PFSK-1 (cell line): ENCODE measurements at regions not wholly inside any gene's neighbourhood (a gene's known extent, or its start where the extent isn't known, plus 50 kb on each side); places are given as distances from the start of the nearest gene placed in this dataset.
A peak's percentile ranks its signal among the peaks of the same experiment; 100 is the strongest.

Experiments
- FOXP2 ChIP-seq: optimal IDR thresholded peaks from 2 replicates; pipeline ENCODE3; 2011; ENCODE audit warnings: borderline replicate concordance, control low read depth, inconsistent platforms; ENCODE audit not compliant: insufficient read depth; ENCODE audit errors: extremely low read length, extremely low read depth
- POLR2AphosphoS5 ChIP-seq: IDR thresholded peaks from 2 replicates; pipeline ENCODE4 v1.6.1; 2012; ENCODE audit warnings: low read depth, mild to moderate bottlenecking, control low read depth, low read length, moderate library complexity
- REST ChIP-seq, 2 experiments: IDR thresholded peaks; 2 replicates each; pipeline versions ENCODE4 v1.6.1 to v1.8.0; 2011 to 2012; ENCODE audit warnings: low read depth in 2 of 2, low read length in 2 of 2, control low read depth in 1 of 2, inconsistent platforms in 1 of 2, mild to moderate bottlenecking in 1 of 2, moderate library complexity in 1 of 2; ENCODE audit not compliant: insufficient read depth in 1 of 2
- SIN3A ChIP-seq: IDR thresholded peaks from 2 replicates; pipeline ENCODE4 v1.6.1; 2012; ENCODE audit warnings: mild to moderate bottlenecking, low read length, moderate library complexity, borderline replicate concordance; ENCODE audit not compliant: insufficient read depth
- TAF1 ChIP-seq: IDR thresholded peaks from 2 replicates; pipeline ENCODE4 v1.6.1; 2012; ENCODE audit warnings: low read length, control low read depth, borderline replicate concordance; ENCODE audit not compliant: insufficient read depth

GRCh38 chr2:12928197-12928774 is 211.6 kb downstream of the TRIB2 start:
- TF ChIP-seq SIN3A (0 out of 2 replicates have a peak, but pooled peaks have one; percentile 34), FOXP2 (no peak)

GRCh38 chr2:12928775-12929401 is 212.2 kb downstream of the TRIB2 start:
- TF ChIP-seq FOXP2 (no peak), SIN3A (no peak), REST (IDR thresholded peaks at IDR 0.05; ENCODE audit: insufficient read depth in 1 of 2, low read depth in 2 of 2, low read length in 2 of 2) (peak in 1 of 2 experiments; percentile 27; a peak in 1 of 4 replicates), POLR2AphosphoS5 (no peak)

- TF ChIP-seq REST (IDR thresholded peaks at IDR 0.05; ENCODE audit: insufficient read depth in 1 of 2, low read depth in 2 of 2, low read length in 2 of 2) (no peak), TAF1 (no peak), FOXP2 (no peak), SIN3A (no peak), POLR2AphosphoS5 (no peak)
Measured at GRCh38 chr2:12929758-12930157, 213.0 kb downstream of the TRIB2 start.

GRCh38 chr2:12930391-12930790 is 213.7 kb downstream of the TRIB2 start:
- TF ChIP-seq POLR2AphosphoS5 (no peak), SIN3A (no peak), FOXP2 (no peak), REST (IDR thresholded peaks at IDR 0.05; ENCODE audit: insufficient read depth in 1 of 2, low read depth in 2 of 2, low read length in 2 of 2) (no peak), TAF1 (no peak)

GRCh38 chr2:12931186-12931844 is 214.6 kb downstream of the TRIB2 start:
- TF ChIP-seq TAF1 (no peak), FOXP2 (no peak), POLR2AphosphoS5 (no peak), REST (IDR thresholded peaks at IDR 0.05; ENCODE audit: insufficient read depth in 1 of 2, low read depth in 2 of 2, low read length in 2 of 2) (no peak), SIN3A (no peak)
